ENCODE measurements at regions not wholly inside any gene's neighbourhood (a gene's known extent, or its start where the extent isn't known, plus 50 kb on each side); places are given as distances from the start of the nearest gene placed in this dataset.

GRCh38 chr10:131640045-131640644 is 260.7 kb upstream of the PPP2R2D start:
- Histone ChIP-seq H3K9me3 (replicated peaks; ENCODE audit: insufficient read depth, low read length) (no peaks in the 10 kb centered on the region), H3K27me3 (replicated peaks; ENCODE audit: insufficient read depth, low read length) (peaks cover 9% of the 10 kb centered on the region), H3K9ac (ENCODE audit: low read length) (no peak overlapping the region), H4K20me1 (ENCODE audit: insufficient read depth, low read length) (no peaks in the 10 kb centered on the region), H3F3A (ENCODE audit: insufficient read depth, low read length) (no peaks in the 10 kb centered on the region), H3K4me1 (ENCODE audit: low read length) (no peaks in the 10 kb centered on the region), H3K79me2 (ENCODE audit: low read length) (no peaks in the 10 kb centered on the region), H3K4me3 (ENCODE audit: low read length) (no peak overlapping the region), H3K27ac (ENCODE audit: low read length) (no peak overlapping the region), H3K36me3 (replicated peaks; ENCODE audit: insufficient read depth, low read length) (no peaks in the 10 kb centered on the region), H2AFZ (ENCODE audit: low read length) (no peak overlapping the region), H3K9me2 (replicated peaks; ENCODE audit: insufficient read depth, low read length) (no peaks in the 10 kb centered on the region), H3K4me2 (ENCODE audit: low read depth, low read length) (no peak overlapping the region)
- no peak for DNase-seq
- TF ChIP-seq EZH2phosphoT487 (IDR thresholded peaks at IDR 0.05; ENCODE audit: low read length) (no peak), CTCF (IDR thresholded peaks at IDR 0.05; ENCODE audit: low read length) (no peak), EZH2 (optimal IDR thresholded peaks at IDR 0.05; ENCODE audit: low read depth, low read length) (no peak)

- H3K79me2 ChIP-seq (ENCODE audit: low read length), result no peaks in the 10 kb centered on the region
- H3K4me3 ChIP-seq (ENCODE audit: low read length), result no peak overlapping the region
- no peaks in the 10 kb centered on the region for H3K9me3 ChIP-seq (replicated peaks; ENCODE audit: insufficient read depth, low read length)
- no peaks in the 10 kb centered on the region for H4K20me1 ChIP-seq (ENCODE audit: insufficient read depth, low read length)
- no peaks in the 10 kb centered on the region for H3K36me3 ChIP-seq (replicated peaks; ENCODE audit: insufficient read depth, low read length)
- no peak for TF ChIP-seq CTCF (IDR thresholded peaks at IDR 0.05; ENCODE audit: low read length)
- H3K4me2 ChIP-seq (ENCODE audit: low read depth, low read length), result no peak overlapping the region
- no peak overlapping the region for H3K9ac ChIP-seq (ENCODE audit: low read length)
- peaks cover 13% of the 10 kb centered on the region for H3K27me3 ChIP-seq (replicated peaks; ENCODE audit: insufficient read depth, low read length)
- no peak overlapping the region for H3K27ac ChIP-seq (ENCODE audit: low read length)
- no peaks in the 10 kb centered on the region for H3F3A ChIP-seq (ENCODE audit: insufficient read depth, low read length)
- no peaks in the 10 kb centered on the region for H3K4me1 ChIP-seq (ENCODE audit: low read length)
- DNase-seq, result peak; percentile 61
- no peaks in the 10 kb centered on the region for H3K9me2 ChIP-seq (replicated peaks; ENCODE audit: insufficient read depth, low read length)
- H2AFZ ChIP-seq (ENCODE audit: low read length), result no peak overlapping the region
Observed at GRCh38 chr10:131641231-131641630, 259.6 kb upstream of the PPP2R2D start.

GRCh38 chr10:131641898-131642297 is 258.9 kb upstream of the PPP2R2D start:
- no peaks in the 10 kb centered on the region for H3K79me2 ChIP-seq (ENCODE audit: low read length)
- no peaks in the 10 kb centered on the region for H3K9me2 ChIP-seq (replicated peaks; ENCODE audit: insufficient read depth, low read length)
- no peak for DNase-seq
- no peak overlapping the region for H3K4me2 ChIP-seq (ENCODE audit: low read depth, low read length)
- no peaks in the 10 kb centered on the region for H3F3A ChIP-seq (ENCODE audit: insufficient read depth, low read length)
- no peaks in the 10 kb centered on the region for H3K9me3 ChIP-seq (replicated peaks; ENCODE audit: insufficient read depth, low read length)
- H3K27ac ChIP-seq (ENCODE audit: low read length), result no peak overlapping the region
- no peak overlapping the region for H3K9ac ChIP-seq (ENCODE audit: low read length)
- peaks cover 13% of the 10 kb centered on the region for H3K27me3 ChIP-seq (replicated peaks; ENCODE audit: insufficient read depth, low read length)
- no peak overlapping the region for H3K4me3 ChIP-seq (ENCODE audit: low read length)
- H4K20me1 ChIP-seq (ENCODE audit: insufficient read depth, low read length), result no peaks in the 10 kb centered on the region
- H3K36me3 ChIP-seq (replicated peaks; ENCODE audit: insufficient read depth, low read length), result no peaks in the 10 kb centered on the region
- no peak overlapping the region for H2AFZ ChIP-seq (ENCODE audit: low read length)
- TF ChIP-seq EZH2 (optimal IDR thresholded peaks at IDR 0.05; ENCODE audit: low read depth, low read length) (no peak), EZH2phosphoT487 (IDR thresholded peaks at IDR 0.05; ENCODE audit: low read length) (no peak), CTCF (IDR thresholded peaks at IDR 0.05; ENCODE audit: low read length) (no peak)
- no peaks in the 10 kb centered on the region for H3K4me1 ChIP-seq (ENCODE audit: low read length)

Data from MM.1S (cell line).